ENCODE measurements at regions not wholly inside any gene's neighbourhood (a gene's known extent, or its start where the extent isn't known, plus 50 kb on each side); places are given as distances from the start of the nearest gene placed in this dataset.

GRCh38 chr21:27681841-27682240 is 715.0 kb upstream of the ADAMTS5 start:
- H3K36me3 ChIP-seq (ENCODE audit: low read depth), result no peaks in the 10 kb centered on the region
- H3K4me2 ChIP-seq (ENCODE audit: unreplicated experiment), result peak overlapping the region; percentile 2
- H3K9me3 ChIP-seq (ENCODE audit: low read depth), result no peaks in the 10 kb centered on the region
- H3K4me3 ChIP-seq, result no peak overlapping the region
- H3K79me2 ChIP-seq (ENCODE audit: insufficient read depth), result no peaks in the 10 kb centered on the region
- H4K20me1 ChIP-seq (ENCODE audit: insufficient read depth), result no peaks in the 10 kb centered on the region
- peak; percentile 46 for DNase-seq
- TF ChIP-seq EZH2 (IDR thresholded peaks at IDR 0.05; ENCODE audit: insufficient read depth, poor library complexity, severe bottlenecking) (no peak), EZH2phosphoT487 (IDR thresholded peaks at IDR 0.05; ENCODE audit: insufficient read depth, low read depth) (no peak)
- WGBS, 2 experiments (ENCODE audit: low coverage in 1 of 2, low lambda C conversion rate in 2 of 2, missing lambda C conversion rate in 2 of 2), result 18 to 31% methylated on average over 2 of the region's 2 CpGs
- H3K9ac ChIP-seq, result no peak overlapping the region
- in situ Hi-C loops (cut with MboI), result no loop called here
- no peaks in the 10 kb centered on the region for H3F3A ChIP-seq (ENCODE audit: insufficient read depth)
- peak overlapping the region; percentile 7 for H2AFZ ChIP-seq
- no peaks in the 10 kb centered on the region for H3K27me3 ChIP-seq (replicated peaks; ENCODE audit: insufficient read depth)
- H3K9me2 ChIP-seq (ENCODE audit: insufficient read depth), result no peaks in the 10 kb centered on the region
- H3K27ac ChIP-seq, result peak overlapping the region; percentile 25
- H3K4me1 ChIP-seq (ENCODE audit: insufficient read depth), result peaks cover 24% of the 10 kb centered on the region

- Histone ChIP-seq H3K9me3 (ENCODE audit: low read depth) (no peaks in the 10 kb centered on the region), H3F3A (ENCODE audit: insufficient read depth) (no peaks in the 10 kb centered on the region), H3K9ac (no peak overlapping the region), H3K27ac (peak overlapping the region; percentile 25), H2AFZ (no peak overlapping the region), H3K4me3 (no peak overlapping the region), H3K4me2 (ENCODE audit: unreplicated experiment) (peak overlapping the region; percentile 2), H3K79me2 (ENCODE audit: insufficient read depth) (no peaks in the 10 kb centered on the region), H4K20me1 (ENCODE audit: insufficient read depth) (no peaks in the 10 kb centered on the region), H3K36me3 (ENCODE audit: low read depth) (no peaks in the 10 kb centered on the region), H3K9me2 (ENCODE audit: insufficient read depth) (no peaks in the 10 kb centered on the region), H3K4me1 (ENCODE audit: insufficient read depth) (peaks cover 24% of the 10 kb centered on the region), H3K27me3 (replicated peaks; ENCODE audit: insufficient read depth) (no peaks in the 10 kb centered on the region)
- in situ Hi-C loops (cut with MboI), result no loop called here
- TF ChIP-seq EZH2 (IDR thresholded peaks at IDR 0.05; ENCODE audit: insufficient read depth, poor library complexity, severe bottlenecking) (no peak), EZH2phosphoT487 (IDR thresholded peaks at IDR 0.05; ENCODE audit: insufficient read depth, low read depth) (no peak)
- DNase-seq, result peak; percentile 61
These were observed 714.1 kb upstream of the ADAMTS5 start for GRCh38 chr21:27681038-27681437.

GRCh38 chr21:27680181-27680580 is 713.3 kb upstream of the ADAMTS5 start:
- H3K9ac ChIP-seq, result no peak overlapping the region
- peaks cover 28% of the 10 kb centered on the region for H3K4me1 ChIP-seq (ENCODE audit: insufficient read depth)
- H3K79me2 ChIP-seq (ENCODE audit: insufficient read depth), result no peaks in the 10 kb centered on the region
- H3F3A ChIP-seq (ENCODE audit: insufficient read depth), result peaks cover 5% of the 10 kb centered on the region
- H3K4me2 ChIP-seq (ENCODE audit: unreplicated experiment), result no peak overlapping the region
- H2AFZ ChIP-seq, result no peak overlapping the region
- no peak overlapping the region for H3K4me3 ChIP-seq
- no peaks in the 10 kb centered on the region for H4K20me1 ChIP-seq (ENCODE audit: insufficient read depth)
- no peaks in the 10 kb centered on the region for H3K9me3 ChIP-seq (ENCODE audit: low read depth)
- H3K36me3 ChIP-seq (ENCODE audit: low read depth), result no peaks in the 10 kb centered on the region
- in situ Hi-C loops (cut with MboI), result no loop called here
- no peak overlapping the region for H3K27ac ChIP-seq
- H3K27me3 ChIP-seq (replicated peaks; ENCODE audit: insufficient read depth), result no peaks in the 10 kb centered on the region
- no peak for DNase-seq
- no peaks in the 10 kb centered on the region for H3K9me2 ChIP-seq (ENCODE audit: insufficient read depth)
- TF ChIP-seq EZH2phosphoT487 (IDR thresholded peaks at IDR 0.05; ENCODE audit: insufficient read depth, low read depth) (no peak), EZH2 (IDR thresholded peaks at IDR 0.05; ENCODE audit: insufficient read depth, poor library complexity, severe bottlenecking) (no peak)

- Histone ChIP-seq H3K27me3 (replicated peaks; ENCODE audit: insufficient read depth) (no peaks in the 10 kb centered on the region), H3F3A (ENCODE audit: insufficient read depth) (peaks cover 19% of the 10 kb centered on the region), H3K9me3 (ENCODE audit: low read depth) (no peaks in the 10 kb centered on the region), H3K4me3 (no peak overlapping the region), H3K4me1 (ENCODE audit: insufficient read depth) (peaks cover 42% of the 10 kb centered on the region), H2AFZ (no peak overlapping the region), H3K27ac (no peak overlapping the region), H3K9ac (no peak overlapping the region), H3K4me2 (ENCODE audit: unreplicated experiment) (no peak overlapping the region), H3K36me3 (ENCODE audit: low read depth) (no peaks in the 10 kb centered on the region), H3K9me2 (ENCODE audit: insufficient read depth) (no peaks in the 10 kb centered on the region), H4K20me1 (ENCODE audit: insufficient read depth) (no peaks in the 10 kb centered on the region), H3K79me2 (ENCODE audit: insufficient read depth) (no peaks in the 10 kb centered on the region)
- no peak for DNase-seq
- no peak for TF ChIP-seq EZH2phosphoT487 (IDR thresholded peaks at IDR 0.05; ENCODE audit: insufficient read depth, low read depth)
- no peak for TF ChIP-seq EZH2 (IDR thresholded peaks at IDR 0.05; ENCODE audit: insufficient read depth, poor library complexity, severe bottlenecking)
- 70 to 88% methylated on average over 2 of the region's 2 CpGs for WGBS, 2 experiments (ENCODE audit: low coverage in 1 of 2, low lambda C conversion rate in 2 of 2, missing lambda C conversion rate in 2 of 2)
- in situ Hi-C loops (cut with MboI), result no loop called here
These were observed 711.6 kb upstream of the ADAMTS5 start for GRCh38 chr21:27678511-27678910.

- no peak overlapping the region for H3K4me2 ChIP-seq (ENCODE audit: unreplicated experiment)
- H3K9ac ChIP-seq, result no peak overlapping the region
- no peaks in the 10 kb centered on the region for H3K9me3 ChIP-seq (ENCODE audit: low read depth)
- H2AFZ ChIP-seq, result no peak overlapping the region
- no peak for TF ChIP-seq EZH2 (IDR thresholded peaks at IDR 0.05; ENCODE audit: insufficient read depth, poor library complexity, severe bottlenecking)
- TF ChIP-seq EZH2phosphoT487 (IDR thresholded peaks at IDR 0.05; ENCODE audit: insufficient read depth, low read depth), result no peak
- in situ Hi-C loops (cut with MboI), result no loop called here
- H3K9me2 ChIP-seq (ENCODE audit: insufficient read depth), result no peaks in the 10 kb centered on the region
- no peaks in the 10 kb centered on the region for H4K20me1 ChIP-seq (ENCODE audit: insufficient read depth)
- H3K79me2 ChIP-seq (ENCODE audit: insufficient read depth), result no peaks in the 10 kb centered on the region
- H3K27ac ChIP-seq, result no peak overlapping the region
- WGBS, 2 experiments (ENCODE audit: low coverage in 1 of 2, low lambda C conversion rate in 2 of 2, missing lambda C conversion rate in 2 of 2), result 66 to 70% methylated on average over 2 of the region's 2 CpGs
- H3K36me3 ChIP-seq (ENCODE audit: low read depth), result no peaks in the 10 kb centered on the region
- H3K27me3 ChIP-seq (replicated peaks; ENCODE audit: insufficient read depth), result no peaks in the 10 kb centered on the region
- no peak for DNase-seq
- H3F3A ChIP-seq (ENCODE audit: insufficient read depth), result peaks cover 28% of the 10 kb centered on the region
- peaks cover 46% of the 10 kb centered on the region for H3K4me1 ChIP-seq (ENCODE audit: insufficient read depth)
- H3K4me3 ChIP-seq, result no peak overlapping the region
These were observed 710.7 kb upstream of the ADAMTS5 start for GRCh38 chr21:27677546-27677945.

Measured in GM23248 (cell line).